Esophagus squamous epithelium (tissue), 5 donors: ENCODE measurements at regions not wholly inside any gene's neighbourhood (a gene's known extent, or its start where the extent isn't known, plus 50 kb on each side); places are given as distances from the start of the nearest gene placed in this dataset.

ENCODE experiments used
- DNase-seq: peaks from one replicate; lab custom pipeline; 2025; lab: John Stamatoyannopoulos, UW
- H3K27ac ChIP-seq, 4 donors: fragments of 200-600 bp; sonication (generic); one replicate each; pipeline ENCODE4 v1.5.1; 2016 to 2019; ENCODE audit warnings: mild to moderate bottlenecking in 1 of 4
- H3K27me3 ChIP-seq, 4 donors: fragments of 200-600 bp; sonication (generic); 1 replicate in 3 of 4; 2 replicates in 1 of 4; pipeline versions ENCODE4 v1.5.1 to v1.6.0; 2017 to 2021; ENCODE audit warnings: antibody characterized with exemption in 1 of 4
- H3K36me3 ChIP-seq, 3 donors: fragments of 200-600 bp; sonication (generic); one replicate each; pipeline ENCODE4 v1.5.1; 2016 to 2019
- H3K4me1 ChIP-seq, 3 donors: fragments of 200-600 bp; sonication (generic); one replicate each; pipeline ENCODE4 v1.5.1; 2017 to 2019
- H3K4me3 ChIP-seq, 4 donors: fragments of 200-600 bp; sonication (generic); 1 replicate in 3 of 4; 2 replicates in 1 of 4; pipeline ENCODE4 v1.5.1; 2016 to 2019; ENCODE audit warnings: mild to moderate bottlenecking in 2 of 4, moderate library complexity in 1 of 4
- H3K9me3 ChIP-seq, 3 donors: fragments of 200-600 bp; sonication (generic); one replicate each; pipeline ENCODE4 v1.5.1; 2016 to 2019
- CTCF ChIP-seq, 6 experiments: fragments of 450-650 bp in 4 of 6; fragments of 200-600 bp in 2 of 6; sonication (generic) in 2 of 6; IDR thresholded peaks; one replicate each; pipeline ENCODE4 v1.5.1; 2016 to 2019; ENCODE audit warnings: antibody characterized with exemption in 6 of 6, mild to moderate bottlenecking in 4 of 6, moderate library complexity in 4 of 6
- POLR2A ChIP-seq, 4 donors: fragments of 450-650 bp; IDR thresholded peaks; one replicate each; pipeline ENCODE4 v1.6.1; 2017; ENCODE audit warnings: antibody characterized with exemption in 4 of 4, mild to moderate bottlenecking in 4 of 4, moderate library complexity in 3 of 4
- WGBS, 2 donors: methylation state at CpG; one replicate each; pipeline ENCODE4 v1.1.5; 2018; 5-methylcytosine and 5-hydroxymethylcytosine counted together
- intact Hi-C: fragments of 100-400 bp; cut with DNase I; formaldehyde crosslinking; loops from one replicate; pipeline ENCODE4 v1.15.0; 2022
- donor health status: DM: yes; HTN: yes; CAD: no.

GRCh38 chr1:87236585-87236984 lies 92.1 kb upstream of the LMO4 start:
- H3K9me3 ChIP-seq = no peaks in the 10 kb centered on the region
- no peak for DNase-seq
- H3K27me3 ChIP-seq = no peaks in the 10 kb centered on the region
- H3K27ac ChIP-seq = no peak overlapping the region
- no peaks in the 10 kb centered on the region for H3K36me3 ChIP-seq
- no peak overlapping the region for H3K4me3 ChIP-seq
- no peaks in the 10 kb centered on the region for H3K4me1 ChIP-seq
- TF ChIP-seq CTCF (IDR thresholded peaks at IDR 0.05) = no peak
- TF ChIP-seq POLR2A (IDR thresholded peaks at IDR 0.05) = no peak
- intact Hi-C loops = no loop called here
- 61 to 87% methylated on average over 2 of the region's 2 CpGs for WGBS, 2 donors

- H3K36me3 ChIP-seq = no peaks in the 10 kb centered on the region
- WGBS, 2 donors = 78 to 85% methylated on average over 2 of the region's 2 CpGs
- DNase-seq = no peak
- no peaks in the 10 kb centered on the region for H3K4me1 ChIP-seq
- no peaks in the 10 kb centered on the region for H3K27me3 ChIP-seq
- H3K9me3 ChIP-seq = no peaks in the 10 kb centered on the region
- intact Hi-C loops = no loop called here
- TF ChIP-seq POLR2A (IDR thresholded peaks at IDR 0.05) (no peak), CTCF (IDR thresholded peaks at IDR 0.05) (no peak)
- H3K27ac ChIP-seq = no peak overlapping the region
- no peak overlapping the region for H3K4me3 ChIP-seq
These were observed 88.6 kb upstream of the LMO4 start for GRCh38 chr1:87239997-87240605.

GRCh38 chr1:87240661-87241285 lies 87.9 kb upstream of the LMO4 start:
- no peak for DNase-seq
- Histone ChIP-seq H3K4me3 (no peak overlapping the region), H3K27me3 (no peaks in the 10 kb centered on the region), H3K27ac (no peak overlapping the region), H3K4me1 (no peaks in the 10 kb centered on the region), H3K36me3 (no peaks in the 10 kb centered on the region), H3K9me3 (no peaks in the 10 kb centered on the region)
- intact Hi-C loops = no loop called here
- TF ChIP-seq POLR2A (IDR thresholded peaks at IDR 0.05) (no peak), CTCF (IDR thresholded peaks at IDR 0.05) (no peak)
- 70 to 81% methylated on average over 8 of the region's 8 CpGs for WGBS, 2 donors

- intact Hi-C loops = no loop called here
- H3K27me3 ChIP-seq = no peaks in the 10 kb centered on the region
- 61 to 71% methylated on average over 6 of the region's 6 CpGs for WGBS, 2 donors
- no peaks in the 10 kb centered on the region for H3K9me3 ChIP-seq
- DNase-seq = no peak
- H3K36me3 ChIP-seq = no peaks in the 10 kb centered on the region
- TF ChIP-seq POLR2A (IDR thresholded peaks at IDR 0.05) (no peak), CTCF (IDR thresholded peaks at IDR 0.05) (no peak)
- H3K27ac ChIP-seq = no peak overlapping the region
- no peak overlapping the region for H3K4me3 ChIP-seq
- H3K4me1 ChIP-seq = no peaks in the 10 kb centered on the region
These were observed 86.1 kb upstream of the LMO4 start for GRCh38 chr1:87242445-87243185.

GRCh38 chr1:87243573-87243972 lies 85.1 kb upstream of the LMO4 start:
- WGBS, 2 donors = 22 to 24% methylated on average over 1 of the region's 1 CpG
- Histone ChIP-seq H3K9me3 (no peaks in the 10 kb centered on the region), H3K4me1 (no peaks in the 10 kb centered on the region), H3K36me3 (no peaks in the 10 kb centered on the region), H3K4me3 (no peak overlapping the region), H3K27me3 (no peaks in the 10 kb centered on the region), H3K27ac (no peak overlapping the region)
- TF ChIP-seq CTCF (IDR thresholded peaks at IDR 0.05) (no peak), POLR2A (IDR thresholded peaks at IDR 0.05) (no peak)
- DNase-seq = no peak
- intact Hi-C loops = no loop called here
